Mucosa of stomach (tissue), 1 donor: ENCODE measurements at regions not wholly inside any gene's neighbourhood (a gene's known extent, or its start where the extent isn't known, plus 50 kb on each side); places are given as distances from the start of the nearest gene placed in this dataset.
"Not testable (repeated sequence)": the region's sequence is repeated elsewhere in the genome, so short reads cannot be mapped to it uniquely, and the experiment has no call there.

Experiments
- H3K27me3 ChIP-seq: one replicate; pipeline ENCODE4 v1.7.0; 2013; ENCODE audit warnings: mild to moderate bottlenecking, low read length; ENCODE audit not compliant: control insufficient read depth, insufficient read depth
- H3K36me3 ChIP-seq: one replicate; pipeline ENCODE4 v1.7.0; 2013; ENCODE audit warnings: low read length; ENCODE audit not compliant: control insufficient read depth, insufficient read depth
- H3K4me1 ChIP-seq: one replicate; pipeline ENCODE4 v1.7.0; 2013; ENCODE audit warnings: mild to moderate bottlenecking, low read length; ENCODE audit not compliant: control insufficient read depth, insufficient read depth
- H3K4me3 ChIP-seq: one replicate; pipeline ENCODE4 v1.7.0; 2013; ENCODE audit warnings: low read length
- H3K9ac ChIP-seq: one replicate; pipeline ENCODE4 v1.7.0; 2013; ENCODE audit warnings: mild to moderate bottlenecking, low read length, moderate library complexity
- H3K9me3 ChIP-seq: one replicate; pipeline ENCODE4 v1.7.0; 2013; ENCODE audit warnings: mild to moderate bottlenecking, low read length, moderate library complexity; ENCODE audit not compliant: control insufficient read depth
- donor health status: Pancreatic carcinoma.

DNA sequence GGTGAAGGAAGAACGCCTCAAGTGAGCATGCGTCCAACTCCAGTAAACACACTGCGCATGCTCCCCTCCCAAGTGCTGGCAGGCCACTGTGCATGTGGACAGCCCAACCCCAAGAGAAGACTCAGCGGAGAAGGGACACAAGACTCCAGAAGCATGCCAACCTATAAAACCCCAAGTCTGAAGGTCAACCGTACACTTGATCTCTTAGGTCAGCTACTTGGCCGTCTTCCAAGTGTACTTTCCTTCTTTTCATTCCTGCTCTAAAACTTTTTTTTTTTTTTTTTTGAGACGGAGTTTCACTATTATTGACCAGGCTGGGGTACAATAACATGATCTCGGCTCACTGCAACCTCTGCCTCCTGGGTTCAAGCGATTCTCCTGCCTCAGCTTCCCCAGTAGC, 401.2 kb upstream of the USP9Y start:
- not testable (repeated sequence) for H3K9ac ChIP-seq, H3K27me3 ChIP-seq, H3K36me3 ChIP-seq, H3K4me1 ChIP-seq, H3K4me3 ChIP-seq, H3K9me3 ChIP-seq

DNA sequence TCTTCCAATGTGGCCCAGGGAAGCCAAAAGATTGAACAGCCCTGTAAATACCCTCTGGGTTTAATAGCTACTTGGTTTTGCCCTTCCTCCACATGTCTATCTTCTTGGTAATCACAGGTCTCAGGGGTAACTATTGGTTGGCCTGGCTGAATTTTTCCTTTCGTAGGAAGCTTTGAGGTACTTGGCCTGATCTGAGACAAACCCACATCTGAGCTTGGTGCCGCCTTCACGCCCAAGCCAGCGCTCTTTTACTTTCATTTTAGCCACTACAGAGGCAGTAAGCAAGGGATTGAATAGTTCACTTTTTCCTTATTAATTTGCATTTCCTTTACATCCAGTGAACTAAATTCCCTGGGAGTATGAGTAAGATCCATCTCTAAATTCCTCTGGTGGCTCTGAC, 397.6 kb upstream of the USP9Y start:
- Histone ChIP-seq H3K9me3 (no peaks in the 10 kb centered on the region), H3K4me1 (peaks cover 5% of the 10 kb centered on the region), H3K36me3 (no peaks in the 10 kb centered on the region), H3K4me3 (no peak overlapping the region), H3K9ac (no peak overlapping the region), H3K27me3 (no peaks in the 10 kb centered on the region)

DNA sequence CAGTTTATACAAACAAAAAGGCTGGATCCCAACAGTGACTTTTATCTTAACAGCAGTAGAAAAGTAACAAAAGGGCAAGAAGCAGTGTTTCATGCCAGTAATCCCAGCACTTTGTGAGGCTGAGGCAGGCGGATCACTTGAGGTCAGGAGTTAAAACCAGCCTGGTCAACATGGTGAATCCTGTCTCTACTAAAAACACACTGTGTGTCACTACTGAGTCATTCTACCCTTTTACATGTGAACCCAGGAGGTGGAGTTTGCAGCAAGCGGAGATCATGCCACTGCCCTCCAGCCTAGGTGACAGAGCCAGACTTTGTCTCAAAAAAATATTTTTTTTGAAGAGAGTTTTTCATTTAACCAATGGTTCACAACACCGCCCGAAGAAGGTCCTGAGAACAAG, 395.6 kb upstream of the USP9Y start:
- Histone ChIP-seq H3K4me1 (peaks cover 5% of the 10 kb centered on the region), H3K4me3 (no peak overlapping the region), H3K27me3 (no peaks in the 10 kb centered on the region), H3K9me3 (no peaks in the 10 kb centered on the region), H3K9ac (no peak overlapping the region), H3K36me3 (no peaks in the 10 kb centered on the region)

DNA sequence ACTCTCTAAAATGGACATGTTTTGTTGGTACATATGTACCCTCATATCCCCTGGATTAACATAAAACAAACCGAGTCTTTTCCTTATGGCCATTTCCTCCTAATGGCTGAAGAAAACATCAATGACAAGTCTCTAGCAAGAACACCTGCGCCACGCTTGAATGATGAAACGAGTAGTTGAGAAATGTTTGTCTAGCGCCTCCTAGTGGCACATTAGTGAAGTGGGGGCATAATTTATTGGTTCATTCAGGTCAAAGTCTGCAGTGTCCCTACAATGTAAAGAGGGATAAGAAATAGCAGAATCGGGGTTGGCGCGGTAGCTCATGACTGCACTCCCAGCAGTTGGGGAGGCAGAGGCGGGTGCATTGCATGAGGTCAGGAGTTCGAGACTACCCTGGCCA, 391.8 kb upstream of the USP9Y start:
- peaks cover 5% of the 10 kb centered on the region for H3K4me1 ChIP-seq
- H3K4me3 ChIP-seq, result no peak overlapping the region
- H3K9ac ChIP-seq, result no peak overlapping the region
- H3K9me3 ChIP-seq, result no peaks in the 10 kb centered on the region
- H3K36me3 ChIP-seq, result no peaks in the 10 kb centered on the region
- no peaks in the 10 kb centered on the region for H3K27me3 ChIP-seq

DNA sequence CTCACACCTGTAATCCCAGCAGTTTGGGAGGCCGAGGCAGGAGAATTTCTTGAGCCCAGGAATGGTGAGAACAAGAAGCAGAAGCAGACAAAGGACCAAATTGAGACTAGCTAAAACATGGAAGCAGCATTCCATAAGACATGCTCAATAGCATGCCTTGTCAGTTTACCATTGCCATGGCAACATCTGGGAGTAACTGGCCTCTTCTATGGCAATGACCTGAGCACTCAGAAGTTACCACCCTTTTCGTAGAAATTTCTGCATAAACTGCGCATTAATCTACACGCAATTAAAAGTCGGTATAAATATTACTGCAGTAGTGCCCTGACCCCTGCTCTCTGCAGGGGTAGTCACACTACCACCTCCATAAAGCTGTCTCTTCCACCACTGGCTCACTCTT, 390.2 kb upstream of the USP9Y start:
- H3K27me3 ChIP-seq, result no peaks in the 10 kb centered on the region
- no peaks in the 10 kb centered on the region for H3K36me3 ChIP-seq
- H3K4me3 ChIP-seq, result no peak overlapping the region
- no peaks in the 10 kb centered on the region for H3K9me3 ChIP-seq
- no peaks in the 10 kb centered on the region for H3K4me1 ChIP-seq
- H3K9ac ChIP-seq, result no peak overlapping the region

DNA sequence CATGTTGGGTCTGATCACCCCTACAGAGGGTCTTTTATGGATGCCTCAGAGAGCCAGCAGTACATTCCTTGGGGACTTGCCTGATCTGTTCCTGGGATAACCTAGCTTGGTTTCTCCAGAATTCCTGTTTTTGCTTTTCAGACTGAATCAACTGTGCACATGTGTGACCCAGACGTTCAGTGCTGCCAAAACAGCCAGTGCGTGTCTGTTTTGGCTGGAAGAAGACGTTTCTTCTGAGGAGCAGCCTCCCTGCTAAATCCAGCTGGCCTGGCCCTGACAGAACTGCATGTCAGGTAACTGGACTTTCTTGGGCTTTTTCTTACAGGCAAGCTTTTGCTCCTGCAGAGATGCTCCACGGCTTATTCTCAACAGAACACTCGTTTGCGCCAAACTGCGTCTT, 373.3 kb upstream of the USP9Y start:
- no peak overlapping the region for H3K9ac ChIP-seq
- H3K9me3 ChIP-seq, result no peaks in the 10 kb centered on the region
- peaks cover 3% of the 10 kb centered on the region for H3K4me1 ChIP-seq
- H3K36me3 ChIP-seq, result no peaks in the 10 kb centered on the region
- H3K4me3 ChIP-seq, result no peak overlapping the region
- no peaks in the 10 kb centered on the region for H3K27me3 ChIP-seq

DNA sequence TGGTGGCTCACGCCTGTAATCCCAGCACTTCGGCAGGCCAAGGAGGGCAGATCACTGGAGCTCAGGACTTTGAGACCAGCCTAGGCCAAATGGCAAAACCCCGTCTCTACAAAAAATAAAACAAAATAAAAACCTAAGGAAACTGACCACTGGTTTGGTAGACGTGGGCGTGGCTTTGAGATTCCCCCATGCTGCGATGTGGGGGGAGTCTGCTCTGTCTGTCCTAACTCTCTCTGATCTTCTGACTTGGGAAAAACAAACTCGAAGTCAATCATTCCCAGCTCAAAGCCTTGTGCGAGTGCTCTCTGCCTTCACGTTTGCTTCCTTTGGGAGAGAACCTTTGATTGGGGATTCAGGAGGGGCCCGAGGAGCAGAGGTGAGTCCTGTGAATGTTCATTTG, 369.1 kb upstream of the USP9Y start:
- not testable (repeated sequence) for H3K4me3 ChIP-seq, H3K27me3 ChIP-seq, H3K36me3 ChIP-seq, H3K4me1 ChIP-seq, H3K9me3 ChIP-seq, H3K9ac ChIP-seq

DNA sequence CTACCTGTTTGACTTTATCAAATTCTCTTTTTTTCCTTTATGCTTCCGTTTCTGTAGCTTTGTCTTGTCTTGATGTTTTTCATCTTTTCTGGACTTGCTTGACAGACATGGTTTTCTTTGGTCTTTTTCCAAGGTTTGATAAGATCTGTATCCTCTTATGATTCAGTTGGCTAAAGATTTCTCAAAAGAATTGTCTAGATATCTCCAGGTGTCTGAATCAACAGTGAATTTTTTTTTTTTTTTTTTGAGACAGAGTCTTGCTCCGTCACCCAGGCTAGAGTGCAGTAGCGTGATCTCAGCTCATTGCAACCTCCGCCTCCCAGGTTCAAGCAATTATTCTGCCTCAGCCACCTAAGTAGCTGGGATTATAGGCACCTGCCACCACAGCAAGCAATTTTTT, 357.8 kb upstream of the USP9Y start:
- Histone ChIP-seq H3K9ac (no peak overlapping the region), H3K4me3 (no peak overlapping the region), H3K9me3 (no peaks in the 10 kb centered on the region), H3K27me3 (no peaks in the 10 kb centered on the region), H3K36me3 (no peaks in the 10 kb centered on the region), H3K4me1 (no peaks in the 10 kb centered on the region)

DNA sequence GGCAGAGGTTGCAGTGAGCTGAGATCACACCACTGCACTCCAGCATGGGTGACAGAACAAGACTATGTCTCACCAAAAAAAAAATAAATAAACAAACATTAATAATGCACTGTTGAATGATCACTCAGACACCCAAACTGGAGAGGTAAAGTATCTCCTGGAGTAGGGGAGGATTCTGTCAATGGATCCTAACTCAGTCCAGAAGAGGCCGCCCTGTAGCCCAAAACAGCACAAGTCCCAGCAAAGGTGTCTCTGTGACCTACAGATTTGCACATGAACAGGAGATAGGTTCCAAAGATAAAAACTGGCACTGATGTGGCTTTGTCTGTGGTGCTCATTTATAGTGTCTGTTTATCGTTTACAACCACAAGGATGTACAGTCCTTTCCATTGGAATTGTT, 352.9 kb upstream of the USP9Y start:
- Histone ChIP-seq H3K4me3 (no peak overlapping the region), H3K9me3 (no peaks in the 10 kb centered on the region), H3K4me1 (no peaks in the 10 kb centered on the region), H3K27me3 (no peaks in the 10 kb centered on the region), H3K9ac (no peak overlapping the region), H3K36me3 (no peaks in the 10 kb centered on the region)

DNA sequence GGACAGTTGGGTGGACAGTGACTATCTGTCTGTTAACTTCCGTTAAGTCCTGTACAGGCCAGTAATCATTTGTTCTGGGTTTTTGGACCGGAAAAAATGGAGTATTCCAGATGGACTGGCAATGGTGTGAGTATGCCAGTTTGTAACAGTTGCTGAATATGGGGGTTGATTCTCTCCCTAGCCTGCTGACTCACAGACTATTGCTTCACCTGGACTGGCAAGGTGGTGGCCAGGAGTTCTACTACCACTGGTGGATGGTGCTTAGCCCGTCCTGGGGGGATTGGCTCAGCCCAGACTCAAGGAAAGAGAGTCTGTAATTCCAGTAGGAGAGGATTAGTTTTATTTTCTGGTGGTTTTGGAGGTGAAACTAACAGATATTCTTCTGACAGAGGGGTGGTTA, 343.8 kb upstream of the USP9Y start:
- Histone ChIP-seq H3K36me3 (no peaks in the 10 kb centered on the region), H3K4me3 (no peak overlapping the region), H3K9me3 (no peaks in the 10 kb centered on the region), H3K27me3 (no peaks in the 10 kb centered on the region), H3K4me1 (no peaks in the 10 kb centered on the region), H3K9ac (no peak overlapping the region)

DNA sequence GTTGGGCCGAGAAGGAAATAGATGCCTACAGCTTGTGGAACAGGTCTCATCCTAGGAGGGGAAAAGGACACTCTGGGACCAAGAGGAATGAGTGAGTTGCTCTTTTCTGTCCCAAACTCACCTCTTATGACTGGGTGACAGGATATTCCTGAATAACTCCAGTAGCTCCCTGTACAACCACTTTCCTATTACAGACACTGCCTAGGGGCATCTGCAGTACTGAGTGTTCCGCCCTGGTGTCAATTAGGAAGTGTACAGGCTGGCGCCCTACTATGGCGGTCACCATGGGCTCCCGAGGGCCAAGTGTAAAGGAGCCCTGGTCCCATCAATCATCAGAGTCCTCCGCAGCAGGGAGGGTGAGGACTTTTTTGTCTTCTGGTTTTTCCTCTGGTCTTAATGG, 343.4 kb upstream of the USP9Y start:
- H3K9ac ChIP-seq, result no peak overlapping the region
- H3K9me3 ChIP-seq, result no peaks in the 10 kb centered on the region
- H3K27me3 ChIP-seq, result no peaks in the 10 kb centered on the region
- H3K4me3 ChIP-seq, result no peak overlapping the region
- no peaks in the 10 kb centered on the region for H3K36me3 ChIP-seq
- no peaks in the 10 kb centered on the region for H3K4me1 ChIP-seq

DNA sequence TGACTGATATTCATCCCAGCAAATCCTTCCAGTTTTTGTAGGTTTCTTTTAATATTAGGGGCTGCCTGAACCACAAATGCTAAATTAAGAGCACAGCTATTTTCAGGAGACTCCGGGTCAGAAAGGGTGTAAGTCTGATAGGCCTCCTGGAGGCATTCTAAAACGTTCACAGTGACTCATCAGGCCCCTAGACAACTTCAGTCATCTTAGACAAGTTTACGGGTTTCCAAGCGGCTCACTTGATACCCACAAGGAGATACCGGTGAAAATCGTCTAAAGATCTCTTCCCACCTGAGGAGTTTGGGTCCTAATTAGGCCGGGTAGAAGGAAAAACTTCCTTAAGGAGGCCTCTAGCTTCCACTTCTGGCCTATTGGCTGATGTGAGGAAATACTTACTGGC, 342.7 kb upstream of the USP9Y start:
- H3K9ac ChIP-seq, result no peak overlapping the region
- no peaks in the 10 kb centered on the region for H3K4me1 ChIP-seq
- H3K9me3 ChIP-seq, result no peaks in the 10 kb centered on the region
- H3K4me3 ChIP-seq, result no peak overlapping the region
- H3K27me3 ChIP-seq, result no peaks in the 10 kb centered on the region
- H3K36me3 ChIP-seq, result no peaks in the 10 kb centered on the region

DNA sequence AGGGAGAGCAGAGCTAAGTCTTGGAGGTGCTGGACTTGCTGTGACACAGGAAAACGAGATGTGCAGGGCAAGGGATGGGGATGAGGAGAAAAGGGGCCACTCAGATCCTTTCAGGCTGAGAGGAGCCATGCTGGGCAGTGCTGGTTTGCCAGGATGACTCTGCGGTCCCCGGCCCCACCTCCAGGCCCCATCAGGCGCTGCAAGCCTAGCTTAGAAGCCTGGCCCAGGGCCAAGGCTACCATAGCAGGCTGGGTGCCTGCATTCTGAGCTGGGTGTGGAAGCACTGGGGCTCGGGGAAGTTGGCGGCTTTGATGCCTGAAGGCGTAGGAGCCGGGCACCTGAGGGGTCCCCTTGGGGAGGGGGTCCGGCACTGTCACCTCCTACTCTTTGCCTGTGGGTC, 341.2 kb upstream of the USP9Y start:
- Histone ChIP-seq H3K27me3 (no peaks in the 10 kb centered on the region), H3K4me1 (no peaks in the 10 kb centered on the region), H3K4me3 (no peak overlapping the region), H3K36me3 (no peaks in the 10 kb centered on the region), H3K9me3 (no peaks in the 10 kb centered on the region), H3K9ac (no peak overlapping the region)
